Cardiac fibroblast (primary cell): ENCODE measurements at regions not wholly inside any gene's neighbourhood (a gene's known extent, or its start where the extent isn't known, plus 50 kb on each side); places are given as distances from the start of the nearest gene placed in this dataset.

ENCODE experiments used
- DNase-seq, 2 donors: peaks; one replicate each; pipeline versions ENCODE4 v3.0.0 to v3.0.0-alpha.2; 2010; ENCODE audit warnings: low read depth in 2 of 2
- H3K4me3 ChIP-seq, 2 donors: replicated peaks in 1 of 2; 1 replicate in 1 of 2; 2 replicates in 1 of 2; pipeline ENCODE4 v1.5.1; 2011; ENCODE audit warnings: low read depth in 2 of 2, low read length in 2 of 2, mild to moderate bottlenecking in 2 of 2, moderate library complexity in 1 of 2
- TF ChIP-seq, protein P1 (sequence below): IDR thresholded peaks from one replicate; pipeline ENCODE4 v1.5.1; 2011; ENCODE audit warnings: low read depth, mild to moderate bottlenecking, low read length, inconsistent platforms

DNA sequence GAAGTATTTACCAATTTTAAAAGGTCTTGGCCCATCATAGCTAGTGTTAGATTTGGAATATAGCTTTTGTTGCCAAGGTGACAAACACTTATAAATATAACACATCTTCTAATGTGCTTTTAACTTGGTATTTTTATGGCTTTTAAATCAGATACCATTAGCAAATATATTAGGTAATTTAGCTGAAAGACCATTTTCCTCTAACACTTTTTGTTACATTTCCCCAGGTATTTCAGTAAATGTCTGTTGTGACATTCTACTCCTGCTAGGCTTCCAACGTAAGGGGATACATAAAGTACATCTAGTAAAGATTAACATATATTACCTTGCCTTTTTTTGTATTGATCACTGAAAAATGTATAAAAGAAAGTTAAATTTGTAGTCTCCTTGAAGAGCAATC lies 75.0 kb upstream of the SEM1 start:
- TF ChIP-seq, protein P1, sequence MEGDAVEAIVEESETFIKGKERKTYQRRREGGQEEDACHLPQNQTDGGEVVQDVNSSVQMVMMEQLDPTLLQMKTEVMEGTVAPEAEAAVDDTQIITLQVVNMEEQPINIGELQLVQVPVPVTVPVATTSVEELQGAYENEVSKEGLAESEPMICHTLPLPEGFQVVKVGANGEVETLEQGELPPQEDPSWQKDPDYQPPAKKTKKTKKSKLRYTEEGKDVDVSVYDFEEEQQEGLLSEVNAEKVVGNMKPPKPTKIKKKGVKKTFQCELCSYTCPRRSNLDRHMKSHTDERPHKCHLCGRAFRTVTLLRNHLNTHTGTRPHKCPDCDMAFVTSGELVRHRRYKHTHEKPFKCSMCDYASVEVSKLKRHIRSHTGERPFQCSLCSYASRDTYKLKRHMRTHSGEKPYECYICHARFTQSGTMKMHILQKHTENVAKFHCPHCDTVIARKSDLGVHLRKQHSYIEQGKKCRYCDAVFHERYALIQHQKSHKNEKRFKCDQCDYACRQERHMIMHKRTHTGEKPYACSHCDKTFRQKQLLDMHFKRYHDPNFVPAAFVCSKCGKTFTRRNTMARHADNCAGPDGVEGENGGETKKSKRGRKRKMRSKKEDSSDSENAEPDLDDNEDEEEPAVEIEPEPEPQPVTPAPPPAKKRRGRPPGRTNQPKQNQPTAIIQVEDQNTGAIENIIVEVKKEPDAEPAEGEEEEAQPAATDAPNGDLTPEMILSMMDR, result no peak
- DNase-seq, result no peak
- H3K4me3 ChIP-seq, result no peak overlapping the region

DNA sequence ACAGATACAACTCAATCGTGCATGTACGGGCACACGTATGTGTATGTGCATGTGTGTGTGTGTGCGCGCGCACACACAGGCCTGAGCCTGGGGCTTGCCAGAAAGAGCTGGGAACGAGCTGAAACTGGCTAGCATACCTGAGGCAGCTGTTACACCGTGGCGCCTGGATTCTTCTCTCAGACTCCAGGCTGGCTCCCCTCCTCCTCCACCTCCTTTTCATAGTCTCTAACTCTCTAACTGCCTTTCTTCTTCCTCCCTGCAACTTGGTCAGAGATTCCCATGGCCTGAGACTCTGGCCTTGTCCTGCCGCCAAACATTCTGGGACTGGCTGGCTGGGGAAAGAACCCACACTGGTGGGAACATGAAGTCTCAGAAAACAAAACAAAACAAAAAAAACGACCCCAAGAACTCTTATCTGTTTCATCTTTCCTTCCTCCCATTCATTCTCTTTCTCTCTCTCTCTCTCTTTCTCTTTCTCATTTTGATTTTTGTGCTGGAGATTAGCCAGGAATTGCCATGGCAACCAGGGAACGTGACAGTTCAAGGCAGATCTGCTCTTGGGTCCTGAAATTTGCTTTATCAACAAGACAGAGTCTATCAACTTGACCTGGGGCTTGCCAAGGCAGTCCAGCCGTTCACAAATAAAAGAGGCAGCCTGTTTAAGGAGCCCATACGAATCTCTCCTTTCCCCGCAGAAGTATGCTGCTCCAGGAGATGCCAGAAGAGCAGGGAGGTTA lies 76.8 kb upstream of the SEM1 start:
- DNase-seq, result no peak
- TF ChIP-seq, protein P1, result no peak
- no peak overlapping the region for H3K4me3 ChIP-seq

GRCh38 chr7:96786998-96787395 lies 77.4 kb upstream of the SEM1 start:
- DNase-seq, result no peak
- TF ChIP-seq, protein P1, result no peak
- no peak overlapping the region for H3K4me3 ChIP-seq

DNA sequence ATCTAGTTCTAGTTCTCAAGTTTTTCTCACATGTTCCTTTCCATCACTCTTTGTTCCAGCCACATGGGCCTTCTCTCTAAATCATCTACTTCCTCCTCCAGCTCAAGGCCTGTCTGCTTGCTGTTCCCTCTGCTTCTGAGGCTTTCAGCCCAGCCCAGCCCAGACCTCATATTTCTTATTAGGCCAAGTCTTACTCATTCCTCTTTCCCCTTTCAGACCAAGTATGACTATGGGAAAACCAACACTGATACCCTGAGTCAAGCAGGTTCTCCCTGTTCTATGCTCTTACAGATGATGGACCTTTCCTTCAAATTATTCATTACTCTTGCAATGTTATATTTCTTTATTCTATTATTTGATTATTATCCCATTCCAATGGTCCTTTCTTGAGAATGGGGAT lies 80.3 kb upstream of the SEM1 start:
- no peak overlapping the region for H3K4me3 ChIP-seq
- TF ChIP-seq, protein P1, result no peak
- no peak for DNase-seq

GRCh38 chr7:96792115-96792514 lies 82.5 kb upstream of the SEM1 start:
- no peak for DNase-seq
- TF ChIP-seq, protein P1, result no peak
- no peak overlapping the region for H3K4me3 ChIP-seq

DNA sequence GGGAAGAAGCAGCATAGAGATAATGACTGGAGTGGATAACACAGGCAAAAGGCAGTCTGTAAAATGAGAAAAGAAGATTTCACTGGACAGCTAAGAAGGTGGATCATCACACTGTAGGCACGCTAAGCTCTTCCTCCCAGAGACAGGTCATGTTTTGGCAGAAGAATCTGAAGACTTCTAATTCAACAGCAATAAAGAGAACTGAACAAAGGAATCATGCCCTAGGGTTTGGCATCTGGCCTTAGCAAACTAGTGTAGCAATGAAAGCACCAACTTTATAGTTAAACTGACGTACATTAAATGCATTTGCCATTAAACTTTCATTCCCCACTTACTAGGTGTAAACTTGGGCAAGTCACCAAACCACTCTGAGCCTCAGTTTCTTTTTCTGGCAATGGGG lies 84.4 kb upstream of the SEM1 start:
- TF ChIP-seq, protein P1, result no peak

DNA sequence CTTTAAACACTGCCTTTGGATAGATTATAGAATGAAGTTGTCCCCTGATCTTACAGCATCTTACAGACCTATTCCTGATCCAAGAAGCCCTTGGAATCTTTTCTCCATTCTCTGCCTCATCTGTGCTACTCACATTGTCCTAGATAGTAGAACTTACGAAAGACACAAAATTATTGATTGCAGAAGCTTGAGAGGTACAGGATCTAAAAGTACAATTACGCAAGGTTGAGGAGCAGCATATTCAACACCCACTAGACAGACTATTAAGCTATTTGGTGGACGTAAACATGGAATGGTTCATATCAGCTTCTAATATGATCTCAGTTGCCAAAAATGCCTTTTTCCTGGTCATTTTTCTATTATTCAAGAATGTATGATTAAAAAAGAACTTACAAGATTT lies 90.5 kb upstream of the SEM1 start:
- H3K4me3 ChIP-seq, result no peak overlapping the region
- no peak for DNase-seq
- TF ChIP-seq, protein P1, result no peak

More for the DNA sequence above, 84.4 kb upstream of the SEM1 start:
- H3K4me3 ChIP-seq, result no peak overlapping the region
- DNase-seq, result no peak
